ENCODE measurements at regions not wholly inside any gene's neighbourhood (a gene's known extent, or its start where the extent isn't known, plus 50 kb on each side); places are given as distances from the start of the nearest gene placed in this dataset.
"Not testable (repeated sequence)": the region's sequence is repeated elsewhere in the genome, so short reads cannot be mapped to it uniquely, and the experiment has no call there.

- WGBS, 2 donors: 55 to 80% methylated on average over 15 of the region's 15 CpGs
- not testable (repeated sequence) for H3K4me3 ChIP-seq, H3K27ac ChIP-seq
Measured at GRCh38 chr4:67412153-67412712, 133.1 kb downstream of the CENPC start.

GRCh38 chr4:67403342-67403741 is 142.0 kb downstream of the CENPC start:
- Histone ChIP-seq H3K27ac (no peak overlapping the region), H3K4me1 (no peaks in the 10 kb centered on the region), H3K9me3 (no peaks in the 10 kb centered on the region), H3K27me3 (no peaks in the 10 kb centered on the region), H3K4me3 (no peak overlapping the region), H3K36me3 (no peaks in the 10 kb centered on the region)
- intact Hi-C loops (cut with DNase I): no loop called here
- DNase-seq: no peak
- TF ChIP-seq CTCF (IDR thresholded peaks at IDR 0.05): no peak
- TF ChIP-seq POLR2AphosphoS5 (IDR thresholded peaks at IDR 0.05): no peak
- TF ChIP-seq POLR2A (IDR thresholded peaks at IDR 0.05): no peak

More at GRCh38 chr4:67412153-67412712, 133.1 kb downstream of the CENPC start:
- H3K36me3 ChIP-seq; H3K9me3 ChIP-seq; intact Hi-C loops (cut with DNase I); DNase-seq; H3K4me1 ChIP-seq; H3K27me3 ChIP-seq: not testable (repeated sequence)

GRCh38 chr4:67401902-67402301 is 143.4 kb downstream of the CENPC start:
- no peaks in the 10 kb centered on the region for H3K9me3 ChIP-seq
- no peak overlapping the region for H3K4me3 ChIP-seq
- no peaks in the 10 kb centered on the region for H3K4me1 ChIP-seq
- no peaks in the 10 kb centered on the region for H3K27me3 ChIP-seq
- 75 to 80% methylated on average over 1 of the region's 1 CpG for WGBS, 2 donors
- no peak for DNase-seq
- no peak for TF ChIP-seq POLR2A (IDR thresholded peaks at IDR 0.05)
- TF ChIP-seq EP300 (IDR thresholded peaks at IDR 0.05): no peak
- TF ChIP-seq POLR2AphosphoS5 (IDR thresholded peaks at IDR 0.05): no peak
- TF ChIP-seq CTCF (IDR thresholded peaks at IDR 0.05): no peak
- intact Hi-C loops (cut with DNase I): no loop called here
- H3K27ac ChIP-seq: no peak overlapping the region
- H3K36me3 ChIP-seq: no peaks in the 10 kb centered on the region

- Histone ChIP-seq H3K4me1 (no peaks in the 10 kb centered on the region), H3K27me3 (no peaks in the 10 kb centered on the region), H3K4me3 (no peak overlapping the region), H3K9me3 (no peaks in the 10 kb centered on the region), H3K36me3 (no peaks in the 10 kb centered on the region), H3K27ac (no peak overlapping the region)
- TF ChIP-seq POLR2AphosphoS5 (IDR thresholded peaks at IDR 0.05): no peak
- TF ChIP-seq CTCF (IDR thresholded peaks at IDR 0.05): no peak
- TF ChIP-seq POLR2A (IDR thresholded peaks at IDR 0.05): no peak
- no peak for TF ChIP-seq EP300 (IDR thresholded peaks at IDR 0.05)
- DNase-seq: no peak
- intact Hi-C loops (cut with DNase I): no loop called here
Measured at GRCh38 chr4:67397931-67398330, 147.4 kb downstream of the CENPC start.

- Histone ChIP-seq H3K27me3 (no peaks in the 10 kb centered on the region), H3K36me3 (no peaks in the 10 kb centered on the region), H3K4me3 (no peak overlapping the region), H3K4me1 (no peaks in the 10 kb centered on the region), H3K27ac (no peak overlapping the region), H3K9me3 (no peaks in the 10 kb centered on the region)
- DNase-seq: no peak
- intact Hi-C loops (cut with DNase I): no loop called here
- 71 to 82% methylated on average over 5 of the region's 5 CpGs for whole genome bisulfite sequencing, 2 donors
- no peak for TF ChIP-seq POLR2A (IDR thresholded peaks at IDR 0.05)
- no peak for TF ChIP-seq POLR2AphosphoS5 (IDR thresholded peaks at IDR 0.05)
- no peak for TF ChIP-seq CTCF (IDR thresholded peaks at IDR 0.05)
Measured at GRCh38 chr4:67397031-67397430, 148.3 kb downstream of the CENPC start.
